ENCODE measurements at regions not wholly inside any gene's neighbourhood (a gene's known extent, or its start where the extent isn't known, plus 50 kb on each side); places are given as distances from the start of the nearest gene placed in this dataset.

- TF ChIP-seq CTCF (IDR thresholded peaks at IDR 0.05) (no peak), EP300 (IDR thresholded peaks at IDR 0.05) (no peak)
Observed at GRCh38 chr20:40547483-40548091, 141.4 kb downstream of the MAFB start.
